Kidney epithelial cell (primary cell): ENCODE measurements at regions not wholly inside any gene's neighbourhood (a gene's known extent, or its start where the extent isn't known, plus 50 kb on each side); places are given as distances from the start of the nearest gene placed in this dataset.

Experiments used
- DNase-seq: peaks from one replicate; pipeline ENCODE4 v3.0.0-alpha.2; 2010; ENCODE audit warnings: low read depth
- H3K27me3 ChIP-seq: 2 replicates; pipeline ENCODE4 v1.6.0; 2011; ENCODE audit warnings: low read length; ENCODE audit not compliant: control insufficient read depth, insufficient read depth
- H3K36me3 ChIP-seq: 2 replicates; pipeline ENCODE4 v1.5.1; 2011; ENCODE audit warnings: low read length; ENCODE audit not compliant: control insufficient read depth, insufficient read depth
- H3K4me3 ChIP-seq: 2 replicates; pipeline ENCODE4 v1.5.1; 2011; ENCODE audit warnings: low read depth, mild to moderate bottlenecking, control low read depth, low read length
- CTCF ChIP-seq: IDR thresholded peaks from 2 replicates; pipeline ENCODE4 v1.5.1; 2011; ENCODE audit warnings: mild to moderate bottlenecking, moderate library complexity, low read length, control low read depth, inconsistent platforms; ENCODE audit not compliant: insufficient read depth, poor library complexity, severe bottlenecking

GRCh38 chr4:41485041-41485440, 52.9 kb upstream of the LIMCH1 start:
- no peak for TF ChIP-seq CTCF
- no peak for DNase-seq
- no peak overlapping the region for H3K4me3 ChIP-seq

GRCh38 chr4:41487868-41488440, 50.0 kb upstream of the LIMCH1 start:
- no peak for TF ChIP-seq CTCF
- Histone ChIP-seq H3K4me3 (no peak overlapping the region), H3K36me3 (no peaks in the 10 kb centered on the region), H3K27me3 (no peaks in the 10 kb centered on the region)
- DNase-seq, result no peak

More at GRCh38 chr4:41485041-41485440, 52.9 kb upstream of the LIMCH1 start:
- no peaks in the 10 kb centered on the region for H3K27me3 ChIP-seq
- H3K36me3 ChIP-seq, result no peaks in the 10 kb centered on the region
